GM19455 (cell line): ENCODE measurements at regions not wholly inside any gene's neighbourhood (a gene's known extent, or its start where the extent isn't known, plus 50 kb on each side); places are given as distances from the start of the nearest gene placed in this dataset.
"Not testable (repeated sequence)": the region's sequence is repeated elsewhere in the genome, so short reads cannot be mapped to it uniquely, and the experiment has no call there.

Source experiments
- ATAC-seq: cut with Tn5 transposase; IDR thresholded peaks from one replicate; pipeline ENCODE4 v1.9.1; 2021; ENCODE audit not compliant: unreplicated experiment

- ATAC-seq: not testable (repeated sequence)
Measured at GRCh38 chr9:41839786-41840185, 289.4 kb downstream of the CNTNAP3B start.

- not testable (repeated sequence) for ATAC-seq
Measured at GRCh38 chr9:41838953-41839352, 290.3 kb downstream of the CNTNAP3B start.

GRCh38 chr9:41838562-41838851 lies 290.7 kb downstream of the CNTNAP3B start:
- not testable (repeated sequence) for ATAC-seq

- ATAC-seq: not testable (repeated sequence)
Measured at GRCh38 chr9:41837684-41838561, 291.3 kb downstream of the CNTNAP3B start.

- not testable (repeated sequence) for ATAC-seq
Measured at GRCh38 chr9:41833108-41833507, 296.1 kb downstream of the CNTNAP3B start.

- not testable (repeated sequence) for ATAC-seq
Measured at GRCh38 chr9:41824723-41825122, 304.5 kb downstream of the CNTNAP3B start.

- not testable (repeated sequence) for ATAC-seq
Measured at GRCh38 chr9:41802706-41803105, 326.5 kb downstream of the CNTNAP3B start.

- ATAC-seq: not testable (repeated sequence)
Measured at GRCh38 chr9:41798684-41799083, 330.5 kb downstream of the CNTNAP3B start.

- ATAC-seq: not testable (repeated sequence)
Measured at GRCh38 chr9:41790719-41791363, 338.4 kb downstream of the CNTNAP3B start.

GRCh38 chr9:41790007-41790406 lies 339.2 kb downstream of the CNTNAP3B start:
- not testable (repeated sequence) for ATAC-seq

GRCh38 chr9:41789387-41789786 lies 339.8 kb downstream of the CNTNAP3B start:
- not testable (repeated sequence) for ATAC-seq

- ATAC-seq: not testable (repeated sequence)
Measured at GRCh38 chr9:41787951-41788350, 341.3 kb downstream of the CNTNAP3B start.

- not testable (repeated sequence) for ATAC-seq
Measured at GRCh38 chr9:41787270-41787669, 342.0 kb downstream of the CNTNAP3B start.

GRCh38 chr9:41784006-41784405 lies 345.2 kb downstream of the CNTNAP3B start:
- not testable (repeated sequence) for ATAC-seq

GRCh38 chr9:41783070-41783810 lies 346.0 kb downstream of the CNTNAP3B start:
- ATAC-seq: not testable (repeated sequence)

GRCh38 chr9:41781899-41782298 lies 347.3 kb downstream of the CNTNAP3B start:
- not testable (repeated sequence) for ATAC-seq

- not testable (repeated sequence) for ATAC-seq
Measured at GRCh38 chr9:41779897-41780406, 349.3 kb downstream of the CNTNAP3B start.

GRCh38 chr9:41779192-41779591 lies 350.0 kb downstream of the CNTNAP3B start:
- not testable (repeated sequence) for ATAC-seq

GRCh38 chr9:41778535-41779071 lies 350.6 kb downstream of the CNTNAP3B start:
- not testable (repeated sequence) for ATAC-seq

- not testable (repeated sequence) for ATAC-seq
Measured at GRCh38 chr9:41777536-41777935, 351.7 kb downstream of the CNTNAP3B start.

GRCh38 chr9:41772541-41772940 lies 356.7 kb downstream of the CNTNAP3B start:
- not testable (repeated sequence) for ATAC-seq
